Hematopoietic multipotent progenitor cell treated with erythropoietin and hydrocortisone succinate and interleukin-3 and kit ligand, for 15 days (in vitro differentiated cells): ENCODE measurements at regions not wholly inside any gene's neighbourhood (a gene's known extent, or its start where the extent isn't known, plus 50 kb on each side); places are given as distances from the start of the nearest gene placed in this dataset.

ENCODE experiments used
- DNase-seq: peaks from one replicate; pipeline ENCODE4 v3.0.0-alpha.2; 2015; ENCODE audit warnings: low spot score

DNA sequence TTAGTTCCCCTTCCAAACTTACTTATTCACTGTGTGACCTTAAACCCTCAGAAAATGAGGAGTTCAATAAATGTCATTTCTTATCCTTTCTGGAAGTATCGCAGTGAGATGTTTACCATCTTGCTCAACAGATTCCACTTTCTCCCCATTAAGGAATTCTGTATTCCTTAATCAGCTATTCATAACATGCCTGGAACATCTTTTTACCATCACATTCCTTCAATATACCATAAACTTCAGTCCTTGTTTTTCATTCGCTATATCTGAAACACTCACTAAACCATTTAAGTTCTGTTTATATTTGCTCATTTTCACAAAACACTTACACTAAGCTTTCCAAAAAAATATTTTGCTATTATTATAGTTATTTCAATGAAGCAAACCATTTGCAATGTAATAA is 1158.6 kb downstream of the CDH12 start:
- DNase-seq = no peak

- no peak for DNase-seq
Observed at GRCh38 chr5:21693591-21693990, 1159.6 kb downstream of the CDH12 start.

DNA sequence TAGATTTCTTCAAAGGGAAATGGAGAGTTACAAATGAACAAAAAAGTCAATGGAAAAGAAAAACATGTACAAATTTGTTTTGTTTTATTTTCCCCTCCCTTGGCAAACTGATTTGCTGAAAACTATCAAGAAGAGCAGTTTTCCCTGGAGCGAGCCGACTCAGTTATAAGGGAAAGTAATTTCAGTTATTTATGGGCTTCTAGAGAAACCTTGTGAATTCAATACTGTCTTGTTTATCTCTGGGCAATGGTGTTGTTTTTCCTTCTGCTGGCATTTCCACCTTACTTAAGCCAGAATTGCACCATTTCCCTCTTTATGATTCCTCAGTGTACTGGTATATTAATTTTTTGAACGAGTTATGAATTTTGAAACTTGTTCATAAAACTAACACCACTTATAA is 1163.6 kb downstream of the CDH12 start:
- DNase-seq = no peak

GRCh38 chr5:21688655-21689054 is 1164.5 kb downstream of the CDH12 start:
- no peak for DNase-seq

- DNase-seq = no peak
Observed at GRCh38 chr5:21687621-21688020, 1165.5 kb downstream of the CDH12 start.

DNA sequence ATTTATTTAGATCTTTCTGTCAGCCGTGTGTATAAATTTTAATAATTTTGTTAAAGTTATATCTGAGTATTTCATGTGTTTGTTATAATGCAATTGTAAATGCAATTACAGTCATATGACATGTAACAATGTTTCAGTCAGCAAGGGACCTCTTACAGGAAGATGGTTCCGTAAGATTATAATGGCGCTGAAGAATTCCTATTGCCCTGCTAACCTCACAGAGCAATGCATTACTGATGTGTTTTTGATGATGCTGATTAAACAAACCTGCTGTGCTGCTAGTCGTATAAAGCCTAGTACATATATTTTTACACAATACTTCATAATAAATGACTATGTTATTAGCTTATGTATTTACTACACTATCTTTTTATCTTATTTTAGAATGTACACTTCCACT is 1166.4 kb downstream of the CDH12 start:
- no peak for DNase-seq

- no peak for DNase-seq
Observed at GRCh38 chr5:21685522-21685921, 1167.6 kb downstream of the CDH12 start.

- DNase-seq = no peak
Observed at GRCh38 chr5:21684992-21685391, 1168.2 kb downstream of the CDH12 start.

- DNase-seq = no peak
Observed at GRCh38 chr5:21681911-21682310, 1171.2 kb downstream of the CDH12 start.

DNA sequence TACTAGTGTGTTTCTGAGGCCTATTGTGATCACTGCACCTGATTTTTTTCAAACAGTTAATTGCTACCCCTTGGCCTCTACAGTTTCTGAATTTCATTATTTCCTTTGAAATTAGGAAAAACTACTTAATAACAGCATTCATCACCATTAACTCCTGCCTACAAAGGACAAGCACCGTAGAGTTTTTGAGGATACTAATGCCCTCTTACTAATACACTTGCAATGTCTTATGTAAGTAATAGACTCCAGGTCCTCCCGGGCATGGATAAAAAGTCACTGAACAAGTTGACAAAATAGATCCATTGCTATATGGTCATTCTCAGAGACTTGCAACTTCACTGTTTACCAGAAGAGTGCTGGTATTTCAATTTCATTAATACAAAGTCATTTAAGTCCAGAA is 1172.5 kb downstream of the CDH12 start:
- DNase-seq = no peak

DNA sequence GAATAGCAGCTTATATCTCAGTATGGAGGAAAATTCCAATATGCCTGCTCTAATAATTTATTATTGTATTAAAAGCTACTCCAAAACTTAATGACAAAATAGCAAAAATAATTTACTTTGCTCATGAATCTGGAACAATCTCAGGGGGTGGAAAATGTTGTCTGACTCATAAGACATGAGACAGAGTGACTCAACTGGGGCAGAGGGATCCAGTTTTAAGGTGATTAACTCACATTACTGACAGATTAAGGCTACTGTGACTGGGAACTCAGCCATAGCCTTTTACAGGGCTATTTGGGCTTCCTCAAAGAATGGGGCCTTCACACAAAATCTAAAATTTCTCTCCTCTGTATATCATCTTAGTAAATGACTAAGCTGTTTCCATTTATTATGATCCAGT is 1172.9 kb downstream of the CDH12 start:
- no peak for DNase-seq

DNA sequence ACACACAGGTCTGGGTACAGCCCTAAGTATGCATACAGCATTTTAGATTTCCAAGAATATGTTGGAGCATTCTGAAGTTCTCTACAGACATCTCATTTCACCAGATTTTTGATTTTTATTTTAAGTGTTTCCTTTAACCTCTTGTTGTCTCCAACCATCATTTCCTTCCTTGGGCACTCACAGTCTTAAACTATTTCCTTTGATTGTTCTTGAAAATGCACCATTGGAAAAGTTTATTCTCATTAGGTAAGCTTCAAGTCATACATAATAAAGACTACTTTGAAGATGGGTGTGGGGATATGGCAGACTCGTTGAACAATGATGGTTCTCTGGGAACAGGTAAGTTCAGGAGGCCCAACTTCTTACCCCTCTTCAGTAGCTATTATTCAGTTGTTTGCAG is 1174.6 kb downstream of the CDH12 start:
- DNase-seq = no peak

DNA sequence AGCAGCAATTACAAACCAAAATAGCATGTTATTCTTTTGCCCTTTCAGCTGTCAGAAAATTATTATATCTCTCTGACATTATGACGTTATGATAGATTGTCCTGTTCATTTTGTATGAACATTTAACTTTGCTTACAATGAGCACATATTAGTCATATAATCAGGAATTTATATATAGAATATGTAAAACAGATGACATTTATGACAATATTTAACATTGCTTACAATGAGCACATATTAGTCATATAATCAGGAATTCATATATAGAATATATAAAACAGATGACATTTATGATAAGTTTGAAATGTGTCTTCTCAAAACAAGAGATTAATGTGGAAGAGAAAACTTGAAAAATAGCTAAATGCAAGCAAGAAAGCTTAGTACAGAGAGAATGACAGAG is 1180.2 kb downstream of the CDH12 start:
- no peak for DNase-seq

GRCh38 chr5:21672360-21672759 is 1180.8 kb downstream of the CDH12 start:
- DNase-seq = no peak

GRCh38 chr5:21665524-21665923 is 1187.6 kb downstream of the CDH12 start:
- no peak for DNase-seq

GRCh38 chr5:21663082-21663481 is 1190.1 kb downstream of the CDH12 start:
- no peak for DNase-seq

GRCh38 chr5:21661184-21661583 is 1192.0 kb downstream of the CDH12 start:
- DNase-seq = no peak

GRCh38 chr5:21654556-21654955 is 1198.6 kb downstream of the CDH12 start:
- no peak for DNase-seq

GRCh38 chr5:21649969-21650368 is 1203.2 kb downstream of the CDH12 start:
- DNase-seq = no peak

DNA sequence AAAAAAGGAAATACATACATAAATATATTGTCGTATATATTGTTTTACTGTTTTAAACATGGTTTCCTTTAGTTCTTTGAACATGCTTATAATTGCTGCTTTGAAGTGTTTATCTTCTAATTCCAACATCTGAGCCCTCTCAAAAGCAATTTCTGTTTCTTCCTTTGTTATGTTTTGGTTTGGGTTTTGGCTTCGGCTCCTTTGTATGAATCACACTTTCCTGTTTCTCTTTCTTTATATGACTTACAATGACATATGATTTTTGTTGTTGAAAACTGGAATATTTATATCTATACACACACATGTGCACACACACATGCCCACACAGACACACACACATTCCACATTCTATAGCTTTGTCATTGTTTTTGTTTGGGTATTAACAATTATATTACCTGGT is 1206.7 kb downstream of the CDH12 start:
- DNase-seq = no peak

DNA sequence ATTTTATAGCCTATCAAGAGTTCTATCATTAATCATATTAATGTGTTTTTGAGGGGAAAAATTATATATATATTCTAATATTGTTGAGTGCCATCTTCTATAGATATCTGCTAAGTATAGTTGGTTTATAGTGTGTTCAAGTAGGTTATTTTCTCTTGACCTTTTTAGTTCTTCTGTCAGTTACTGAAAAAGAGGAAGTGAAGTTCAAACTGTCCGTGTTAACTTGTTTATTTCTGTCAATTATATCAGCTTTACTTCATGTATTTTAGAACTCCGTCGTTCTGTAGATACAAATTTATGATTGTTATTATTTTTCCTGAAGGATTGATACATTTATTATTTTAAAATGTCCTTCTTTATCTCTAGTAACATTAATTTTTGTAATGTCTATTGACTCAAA is 1209.1 kb downstream of the CDH12 start:
- DNase-seq = no peak

GRCh38 chr5:21642312-21642711 is 1210.8 kb downstream of the CDH12 start:
- DNase-seq = no peak

DNA sequence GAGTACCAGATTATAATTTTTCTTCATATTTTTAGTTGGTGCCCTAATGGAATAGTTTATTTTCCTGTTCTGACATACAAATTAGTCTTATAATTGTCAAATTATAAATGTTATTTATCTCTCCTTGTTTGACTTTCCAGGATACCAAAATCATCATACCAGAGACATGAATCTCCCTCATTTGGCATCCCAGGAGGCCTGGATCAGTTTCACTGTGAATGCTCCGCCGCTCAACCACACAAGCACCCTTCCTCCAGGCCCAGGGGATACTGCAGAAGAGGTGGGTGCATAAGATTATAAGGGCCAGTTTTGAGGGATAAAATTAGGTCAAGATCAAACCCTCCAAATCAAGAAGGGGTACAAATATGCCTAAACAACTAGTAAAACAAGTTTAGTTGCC is 1229.3 kb downstream of the CDH12 start:
- no peak for DNase-seq

- DNase-seq = no peak
Observed at GRCh38 chr5:21615195-21615765, 1237.9 kb downstream of the CDH12 start.

GRCh38 chr5:21613971-21614488 is 1239.1 kb downstream of the CDH12 start:
- no peak for DNase-seq
